Left lung (tissue), 4 donors: ENCODE measurements at regions not wholly inside any gene's neighbourhood (a gene's known extent, or its start where the extent isn't known, plus 50 kb on each side); places are given as distances from the start of the nearest gene placed in this dataset.

Experiments used
- ATAC-seq: fragments of 200-7000 bp; cut with Tn5 transposase; one replicate; pipeline ENCODE4 v1.9.1; 2020; ENCODE audit warnings: moderate library complexity
- DNase-seq, 4 donors: peaks; one replicate each; pipeline ENCODE4 v3.0.0-alpha.2; 2013 to 2020
- H3K27ac ChIP-seq, 2 donors: fragments of 200-600 bp; sonication (generic) in 1 of 2; one replicate each; pipeline versions ENCODE4 v1.5.0 to v1.8.0; 2020 to 2021
- H3K27me3 ChIP-seq, 2 donors: fragments of 200-600 bp; sonication (generic) in 1 of 2; one replicate each; pipeline versions ENCODE4 v1.5.0 to v1.8.0; 2020 to 2021
- H3K36me3 ChIP-seq, 2 donors: fragments of 200-600 bp; sonication (generic) in 1 of 2; one replicate each; pipeline versions ENCODE4 v1.5.0 to v1.8.0; 2020 to 2021
- H3K4me1 ChIP-seq, 2 donors: fragments of 200-600 bp; one replicate each; pipeline ENCODE4 v1.8.0; 2021
- H3K4me3 ChIP-seq, 2 donors: fragments of 200-600 bp; sonication (generic) in 1 of 2; one replicate each; pipeline versions ENCODE4 v1.5.0 to v1.8.0; 2020 to 2021; ENCODE audit warnings: mild to moderate bottlenecking in 1 of 2
- H3K9me3 ChIP-seq, 2 donors: fragments of 200-600 bp; sonication (generic) in 1 of 2; one replicate each; pipeline versions ENCODE4 v1.5.0 to v1.8.0; 2020 to 2021
- intact Hi-C, 2 donors: fragments of 100-400 bp; cut with DNase I; formaldehyde crosslinking; loops; one replicate each; pipeline versions ENCODE4 v1.11.2 to v1.14.2; 2022
- TF ChIP-seq, protein P1 (sequence below), 2 donors: fragments of 200-600 bp; sonication (generic) in 1 of 2; IDR thresholded peaks; one replicate each; pipeline versions ENCODE4 v1.5.0 to v1.8.0; 2021; ENCODE audit warnings: antibody characterized with exemption in 2 of 2
- donor health status: DM: no; HTN: yes; CAD: no.
- donor health status: DM: no; HTN: no; CAD: no.

DNA sequence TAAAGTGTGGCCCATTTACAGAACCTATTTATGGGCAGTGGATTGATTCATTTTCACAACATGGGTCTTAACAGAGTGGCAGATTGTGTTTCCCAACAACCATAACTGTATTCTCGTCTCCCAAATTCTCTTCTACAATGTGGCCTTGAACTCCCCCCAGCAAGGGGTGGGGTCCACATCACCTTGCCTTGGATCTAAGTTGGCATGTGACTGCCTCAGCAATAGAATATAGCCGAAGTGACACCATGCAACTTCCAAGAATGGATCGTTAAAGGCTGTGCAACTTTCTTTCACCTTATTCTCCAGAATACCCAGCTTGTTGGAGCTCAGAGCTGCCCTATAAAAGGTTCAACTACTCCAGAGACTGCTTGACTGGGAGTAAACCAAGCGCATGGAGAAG lies 72.0 kb upstream of the CDH5 start:
- no peak for DNase-seq
- TF ChIP-seq, protein P1, sequence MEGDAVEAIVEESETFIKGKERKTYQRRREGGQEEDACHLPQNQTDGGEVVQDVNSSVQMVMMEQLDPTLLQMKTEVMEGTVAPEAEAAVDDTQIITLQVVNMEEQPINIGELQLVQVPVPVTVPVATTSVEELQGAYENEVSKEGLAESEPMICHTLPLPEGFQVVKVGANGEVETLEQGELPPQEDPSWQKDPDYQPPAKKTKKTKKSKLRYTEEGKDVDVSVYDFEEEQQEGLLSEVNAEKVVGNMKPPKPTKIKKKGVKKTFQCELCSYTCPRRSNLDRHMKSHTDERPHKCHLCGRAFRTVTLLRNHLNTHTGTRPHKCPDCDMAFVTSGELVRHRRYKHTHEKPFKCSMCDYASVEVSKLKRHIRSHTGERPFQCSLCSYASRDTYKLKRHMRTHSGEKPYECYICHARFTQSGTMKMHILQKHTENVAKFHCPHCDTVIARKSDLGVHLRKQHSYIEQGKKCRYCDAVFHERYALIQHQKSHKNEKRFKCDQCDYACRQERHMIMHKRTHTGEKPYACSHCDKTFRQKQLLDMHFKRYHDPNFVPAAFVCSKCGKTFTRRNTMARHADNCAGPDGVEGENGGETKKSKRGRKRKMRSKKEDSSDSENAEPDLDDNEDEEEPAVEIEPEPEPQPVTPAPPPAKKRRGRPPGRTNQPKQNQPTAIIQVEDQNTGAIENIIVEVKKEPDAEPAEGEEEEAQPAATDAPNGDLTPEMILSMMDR (IDR thresholded peaks at IDR 0.05): no peak
- Histone ChIP-seq H3K4me1 (no peaks in the 10 kb centered on the region), H3K36me3 (no peaks in the 10 kb centered on the region), H3K4me3 (no peak overlapping the region), H3K9me3 (no peaks in the 10 kb centered on the region), H3K27ac (no peak overlapping the region), H3K27me3 (no peaks in the 10 kb centered on the region)
- ATAC-seq: no peak
- intact Hi-C loops: no loop called here

DNA sequence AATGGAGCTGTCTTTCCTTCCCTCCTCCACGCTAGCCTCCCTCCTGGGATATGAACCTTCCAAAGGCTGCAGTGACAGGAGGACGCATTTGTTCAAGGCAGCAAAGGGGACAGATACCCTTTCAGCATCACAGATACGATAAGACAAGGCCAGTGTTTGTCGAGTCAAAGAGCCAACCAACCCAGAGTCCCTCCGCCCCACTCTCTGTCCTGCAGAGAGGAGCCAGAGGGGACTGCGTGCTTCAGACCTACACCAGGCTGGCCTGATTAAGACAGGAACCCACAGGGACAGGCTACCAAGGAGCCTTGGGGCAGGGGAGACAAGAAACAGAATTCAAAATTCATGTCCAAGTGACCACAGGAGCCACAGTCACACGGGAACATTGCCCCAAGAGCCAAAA lies 72.6 kb upstream of the CDH5 start:
- ATAC-seq: no peak
- H3K4me1 ChIP-seq: no peaks in the 10 kb centered on the region
- no peaks in the 10 kb centered on the region for H3K36me3 ChIP-seq
- no peak overlapping the region for H3K4me3 ChIP-seq
- peak in 1 of 4 donors; percentile 27 for DNase-seq
- intact Hi-C loops: no loop called here
- no peaks in the 10 kb centered on the region for H3K9me3 ChIP-seq
- no peak overlapping the region for H3K27ac ChIP-seq
- H3K27me3 ChIP-seq: no peaks in the 10 kb centered on the region
- TF ChIP-seq, protein P1 (IDR thresholded peaks at IDR 0.05): no peak

DNA sequence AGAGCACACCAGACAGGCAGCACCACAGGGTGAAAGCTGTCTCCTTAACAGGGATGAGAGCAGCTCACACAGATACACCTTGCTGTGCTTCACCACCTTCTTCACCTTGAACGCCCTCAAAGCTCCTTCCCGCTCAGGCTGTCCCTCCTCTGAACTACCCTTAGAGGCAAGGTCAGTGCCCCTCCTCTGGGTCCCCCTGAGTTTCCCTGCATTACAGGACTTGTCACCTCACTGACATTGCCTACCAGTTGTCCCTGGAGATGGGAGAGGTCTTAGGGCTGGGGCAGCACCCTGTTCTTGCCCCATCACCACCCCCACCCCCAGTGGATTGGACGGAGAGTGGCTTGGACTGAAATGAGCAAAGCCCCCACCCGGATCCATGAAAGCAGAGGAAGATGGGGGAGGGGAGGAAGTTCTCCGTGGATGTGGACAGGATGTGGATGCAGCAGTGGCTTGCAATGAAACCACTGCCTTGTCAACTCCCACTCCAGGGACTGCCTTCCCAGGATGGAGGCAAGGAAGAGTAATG lies 73.2 kb upstream of the CDH5 start:
- no peaks in the 10 kb centered on the region for H3K9me3 ChIP-seq
- peak in 1 of 4 donors; percentile 4 for DNase-seq
- no peak overlapping the region for H3K27ac ChIP-seq
- TF ChIP-seq, protein P1 (IDR thresholded peaks at IDR 0.05): no peak
- no peak overlapping the region for H3K4me3 ChIP-seq
- ATAC-seq: no peak
- intact Hi-C loops: no loop called here
- H3K36me3 ChIP-seq: no peaks in the 10 kb centered on the region
- H3K27me3 ChIP-seq: no peaks in the 10 kb centered on the region
- no peaks in the 10 kb centered on the region for H3K4me1 ChIP-seq

DNA sequence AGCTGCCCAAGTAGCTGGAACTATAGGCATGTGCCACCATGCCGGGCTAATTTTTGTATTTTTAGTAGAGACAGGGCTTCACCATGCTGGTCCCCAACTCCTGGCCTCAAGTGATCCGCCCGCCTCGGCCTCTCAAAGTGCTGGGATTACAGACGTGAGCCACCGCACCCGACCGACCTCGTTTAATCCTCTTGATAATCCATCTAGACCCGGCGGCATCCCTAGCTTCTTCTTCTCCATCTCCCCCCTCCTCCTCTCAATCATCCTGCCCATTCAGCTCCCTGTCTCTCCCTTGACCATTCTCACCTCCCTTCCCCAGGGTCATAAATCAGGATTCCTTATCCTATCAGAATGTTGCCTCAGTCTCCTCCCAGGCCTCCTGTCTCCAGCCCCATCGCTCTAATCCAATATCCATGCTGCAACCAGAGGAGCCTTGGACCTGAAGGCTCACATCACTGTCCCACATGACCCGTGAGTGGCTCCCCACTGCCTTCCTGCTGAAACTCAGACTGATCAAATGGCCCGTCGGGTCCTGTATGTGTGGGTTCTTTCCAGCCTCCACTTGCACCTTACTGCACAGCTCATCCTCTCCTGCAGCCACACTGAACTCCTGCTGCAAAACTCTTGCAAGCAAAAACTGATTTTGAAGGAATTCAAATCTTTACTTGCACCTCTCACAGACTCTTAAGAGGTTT lies 74.1 kb upstream of the CDH5 start:
- intact Hi-C loops: no loop called here
- Histone ChIP-seq H3K27me3 (no peaks in the 10 kb centered on the region), H3K9me3 (no peaks in the 10 kb centered on the region), H3K27ac (no peak overlapping the region), H3K36me3 (no peaks in the 10 kb centered on the region), H3K4me3 (no peak overlapping the region), H3K4me1 (no peaks in the 10 kb centered on the region)
- TF ChIP-seq, protein P1 (IDR thresholded peaks at IDR 0.05): no peak
- DNase-seq (peak in 1 of 4 donors; percentile 9), ATAC-seq (no peak)

DNA sequence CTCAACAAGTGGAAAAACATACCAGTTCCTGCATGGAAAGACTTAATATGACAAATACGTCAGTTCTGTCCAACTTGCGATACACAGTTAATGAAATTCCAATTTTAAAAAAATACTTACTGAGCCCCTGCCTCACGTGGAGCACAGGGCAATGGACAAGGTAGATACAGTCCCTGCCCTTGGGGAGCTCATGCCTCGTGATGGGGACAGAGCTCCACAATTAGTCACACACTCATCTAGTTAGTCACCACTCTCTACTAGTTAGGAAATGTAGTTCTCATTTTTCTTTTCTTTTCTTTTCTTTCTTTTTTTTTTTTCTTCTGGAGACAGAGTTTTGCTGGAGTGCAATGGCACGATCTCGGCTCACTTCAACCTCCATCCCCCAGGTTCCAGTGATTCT lies 74.7 kb upstream of the CDH5 start:
- DNase-seq: no peak
- intact Hi-C loops: no loop called here
- TF ChIP-seq, protein P1 (IDR thresholded peaks at IDR 0.05): no peak
- no peaks in the 10 kb centered on the region for H3K4me1 ChIP-seq
- no peak overlapping the region for H3K27ac ChIP-seq
- H3K9me3 ChIP-seq: no peaks in the 10 kb centered on the region
- no peaks in the 10 kb centered on the region for H3K36me3 ChIP-seq
- H3K27me3 ChIP-seq: no peaks in the 10 kb centered on the region
- no peak for ATAC-seq
- no peak overlapping the region for H3K4me3 ChIP-seq
